Lower leg skin (tissue), 3 donors: ENCODE measurements at regions not wholly inside any gene's neighbourhood (a gene's known extent, or its start where the extent isn't known, plus 50 kb on each side); places are given as distances from the start of the nearest gene placed in this dataset.

Experiments used
- POLR2A ChIP-seq, 2 donors: fragments of 450-650 bp; IDR thresholded peaks; one replicate each; pipeline ENCODE4 v1.6.1; 2016 to 2017; ENCODE audit warnings: antibody characterized with exemption in 2 of 2, mild to moderate bottlenecking in 1 of 2, moderate library complexity in 1 of 2
- TF ChIP-seq, protein P1 (sequence below), 3 donors: fragments of 450-650 bp; IDR thresholded peaks; one replicate each; pipeline ENCODE4 v1.5.1; 2016; ENCODE audit warnings: antibody characterized with exemption in 3 of 3, mild to moderate bottlenecking in 3 of 3, moderate library complexity in 2 of 3

DNA sequence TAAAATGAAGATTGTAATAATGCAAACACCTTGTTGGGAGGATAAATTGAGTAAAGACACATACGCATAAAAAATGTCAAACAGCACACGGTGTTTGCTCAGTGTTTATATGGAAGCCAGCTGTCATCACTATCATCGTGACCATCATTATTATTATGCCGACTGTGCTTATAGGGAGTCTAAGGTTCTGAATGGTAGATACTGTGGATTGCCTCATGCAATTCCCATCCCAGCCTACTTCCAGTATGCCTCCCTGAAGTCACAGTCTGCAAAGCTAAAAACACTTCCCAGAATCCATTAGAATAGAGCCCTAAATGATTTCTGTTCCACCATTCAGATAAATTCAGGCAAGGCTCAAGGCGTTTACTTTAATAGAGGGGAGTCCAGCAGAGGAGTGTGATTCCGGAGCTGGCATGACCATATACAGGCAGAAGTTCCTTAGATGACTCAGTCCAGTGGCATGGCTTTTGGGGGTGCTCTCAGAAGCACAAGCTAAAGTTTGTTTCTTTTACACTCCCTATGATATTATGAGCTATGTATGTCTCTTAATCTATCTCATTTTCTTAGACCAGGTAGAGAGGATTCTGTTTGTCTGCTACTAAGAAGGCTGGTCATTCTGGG is 148.7 kb downstream of the MEX3B start:
- no peak for TF ChIP-seq POLR2A (IDR thresholded peaks at IDR 0.05)
- TF ChIP-seq, protein P1, sequence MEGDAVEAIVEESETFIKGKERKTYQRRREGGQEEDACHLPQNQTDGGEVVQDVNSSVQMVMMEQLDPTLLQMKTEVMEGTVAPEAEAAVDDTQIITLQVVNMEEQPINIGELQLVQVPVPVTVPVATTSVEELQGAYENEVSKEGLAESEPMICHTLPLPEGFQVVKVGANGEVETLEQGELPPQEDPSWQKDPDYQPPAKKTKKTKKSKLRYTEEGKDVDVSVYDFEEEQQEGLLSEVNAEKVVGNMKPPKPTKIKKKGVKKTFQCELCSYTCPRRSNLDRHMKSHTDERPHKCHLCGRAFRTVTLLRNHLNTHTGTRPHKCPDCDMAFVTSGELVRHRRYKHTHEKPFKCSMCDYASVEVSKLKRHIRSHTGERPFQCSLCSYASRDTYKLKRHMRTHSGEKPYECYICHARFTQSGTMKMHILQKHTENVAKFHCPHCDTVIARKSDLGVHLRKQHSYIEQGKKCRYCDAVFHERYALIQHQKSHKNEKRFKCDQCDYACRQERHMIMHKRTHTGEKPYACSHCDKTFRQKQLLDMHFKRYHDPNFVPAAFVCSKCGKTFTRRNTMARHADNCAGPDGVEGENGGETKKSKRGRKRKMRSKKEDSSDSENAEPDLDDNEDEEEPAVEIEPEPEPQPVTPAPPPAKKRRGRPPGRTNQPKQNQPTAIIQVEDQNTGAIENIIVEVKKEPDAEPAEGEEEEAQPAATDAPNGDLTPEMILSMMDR (IDR thresholded peaks at IDR 0.05): no peak
